GM23248 (cell line): ENCODE measurements at regions not wholly inside any gene's neighbourhood (a gene's known extent, or its start where the extent isn't known, plus 50 kb on each side); places are given as distances from the start of the nearest gene placed in this dataset.
"Not testable (repeated sequence)": the region's sequence is repeated elsewhere in the genome, so short reads cannot be mapped to it uniquely, and the experiment has no call there.

Experiments used
- DNase-seq: peaks from one replicate; pipeline ENCODE4 v3.0.0-alpha.2; 2015
- H2AFZ ChIP-seq: fragments of 200-600 bp; sonication (generic); 2 replicates; pipeline ENCODE4 v1.6.1; 2016; ENCODE audit warnings: antibody characterized with exemption
- H3F3A ChIP-seq: fragments of 200-600 bp; sonication (generic); 2 replicates; pipeline ENCODE4 v1.6.1; 2016; ENCODE audit warnings: mild to moderate bottlenecking, antibody characterized with exemption, mixed run types; ENCODE audit not compliant: insufficient read depth
- H3K27ac ChIP-seq: fragments of 200-600 bp; sonication (generic); 2 replicates; pipeline ENCODE4 v1.5.1; 2016; ENCODE audit warnings: mild to moderate bottlenecking
- H3K27me3 ChIP-seq: fragments of 200-600 bp; sonication (generic); replicated peaks from 2 replicates; pipeline ENCODE4 v1.6.1; 2016; ENCODE audit warnings: mild to moderate bottlenecking; ENCODE audit not compliant: insufficient read depth
- H3K36me3 ChIP-seq: fragments of 200-600 bp; sonication (generic); 2 replicates; pipeline ENCODE4 v1.6.1; 2016; ENCODE audit warnings: low read depth, mild to moderate bottlenecking
- H3K4me1 ChIP-seq: fragments of 200-600 bp; sonication (generic); 2 replicates; pipeline ENCODE4 v1.6.1; 2016; ENCODE audit warnings: mild to moderate bottlenecking; ENCODE audit not compliant: insufficient read depth
- H3K4me2 ChIP-seq: fragments of 200-600 bp; sonication (generic); one replicate; pipeline ENCODE4 v1.6.1; 2016; ENCODE audit warnings: mild to moderate bottlenecking; ENCODE audit not compliant: unreplicated experiment
- H3K4me3 ChIP-seq: fragments of 200-600 bp; sonication (generic); 2 replicates; pipeline ENCODE4 v1.5.1; 2016; ENCODE audit warnings: mild to moderate bottlenecking
- H3K79me2 ChIP-seq: fragments of 200-600 bp; sonication (generic); 2 replicates; pipeline ENCODE4 v1.6.1; 2016; ENCODE audit warnings: mild to moderate bottlenecking; ENCODE audit not compliant: insufficient read depth
- H3K9ac ChIP-seq: fragments of 200-600 bp; sonication (generic); 2 replicates; pipeline ENCODE4 v1.6.1; 2016; ENCODE audit warnings: mild to moderate bottlenecking
- H3K9me2 ChIP-seq: fragments of 200-600 bp; sonication (generic); 2 replicates; pipeline ENCODE4 v1.6.1; 2016; ENCODE audit warnings: mixed run types, mild to moderate bottlenecking, moderate library complexity; ENCODE audit not compliant: insufficient read depth
- H3K9me3 ChIP-seq: fragments of 200-600 bp; sonication (generic); one replicate; pipeline ENCODE4 v1.6.1; 2017; ENCODE audit warnings: low read depth
- H4K20me1 ChIP-seq: fragments of 200-600 bp; sonication (generic); 2 replicates; pipeline ENCODE4 v1.6.0; 2016; ENCODE audit not compliant: insufficient read depth
- EZH2 ChIP-seq: fragments of 200-600 bp; sonication (generic); IDR thresholded peaks from 2 replicates; pipeline ENCODE4 v1.6.1; 2018; ENCODE audit warnings: antibody characterized with exemption, mild to moderate bottlenecking; ENCODE audit not compliant: insufficient read depth, poor library complexity, severe bottlenecking
- EZH2phosphoT487 ChIP-seq: fragments of 200-600 bp; sonication (generic); IDR thresholded peaks from 2 replicates; pipeline ENCODE4 v1.6.1; 2018; ENCODE audit warnings: antibody characterized with exemption, moderate library complexity, mild to moderate bottlenecking, low read depth; ENCODE audit not compliant: insufficient read depth
- whole genome bisulfite sequencing, 2 experiments: methylation state at CpG; one replicate each; pipeline ENCODE4 v1.1.6; 2015 to 2017; ENCODE audit warnings: low lambda C conversion rate in 2 of 2, low coverage in 1 of 2; ENCODE audit errors: missing lambda C conversion rate in 2 of 2; 5-methylcytosine and 5-hydroxymethylcytosine counted together
- in situ Hi-C: fragments of 300-500 bp; cut with MboI; formaldehyde crosslinking; loops from 2 replicates; pipeline ENCODE4 v1.15.0; 2020

DNA sequence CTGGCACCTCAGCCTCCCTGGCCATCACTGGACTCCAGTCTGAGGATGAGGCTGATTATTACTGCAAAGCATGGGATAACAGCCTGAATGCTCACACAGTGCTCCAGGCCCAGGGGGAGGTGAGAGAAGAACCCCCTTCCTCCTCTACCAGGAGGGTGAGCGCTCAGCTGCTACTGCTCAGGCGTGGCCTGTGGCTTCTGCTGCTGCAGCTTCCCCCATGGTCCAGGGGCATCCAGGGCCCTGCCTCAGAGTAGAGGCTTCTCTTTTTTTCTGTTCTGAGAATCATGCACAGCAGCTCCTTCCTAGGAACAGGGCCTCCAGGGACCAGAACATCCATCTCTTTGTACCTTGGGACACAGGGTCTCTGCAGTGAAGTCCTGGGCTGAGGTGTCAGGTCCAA is 83.1 kb downstream of the VPREB1 start:
- DNase-seq, result no peak
- no peak overlapping the region for H3K4me2 ChIP-seq
- no peak overlapping the region for H3K9ac ChIP-seq
- H3K4me1 ChIP-seq, result no peaks in the 10 kb centered on the region
- H3K27ac ChIP-seq, result no peak overlapping the region
- in situ Hi-C loops, result no loop called here
- no peaks in the 10 kb centered on the region for H3K9me2 ChIP-seq
- no peak overlapping the region for H2AFZ ChIP-seq
- H3F3A ChIP-seq, result no peaks in the 10 kb centered on the region
- no peaks in the 10 kb centered on the region for H3K36me3 ChIP-seq
- WGBS, 2 experiments, result 63 to 64% methylated on average over 2 of the region's 2 CpGs
- H3K27me3 ChIP-seq, result no peaks in the 10 kb centered on the region; the same call in 1 of the 2 replicates
- H3K9me3 ChIP-seq, result no peaks in the 10 kb centered on the region
- H3K4me3 ChIP-seq, result no peak overlapping the region
- H3K79me2 ChIP-seq, result no peaks in the 10 kb centered on the region
- TF ChIP-seq EZH2 (no peak), EZH2phosphoT487 (no peak)
- H4K20me1 ChIP-seq, result no peaks in the 10 kb centered on the region

DNA sequence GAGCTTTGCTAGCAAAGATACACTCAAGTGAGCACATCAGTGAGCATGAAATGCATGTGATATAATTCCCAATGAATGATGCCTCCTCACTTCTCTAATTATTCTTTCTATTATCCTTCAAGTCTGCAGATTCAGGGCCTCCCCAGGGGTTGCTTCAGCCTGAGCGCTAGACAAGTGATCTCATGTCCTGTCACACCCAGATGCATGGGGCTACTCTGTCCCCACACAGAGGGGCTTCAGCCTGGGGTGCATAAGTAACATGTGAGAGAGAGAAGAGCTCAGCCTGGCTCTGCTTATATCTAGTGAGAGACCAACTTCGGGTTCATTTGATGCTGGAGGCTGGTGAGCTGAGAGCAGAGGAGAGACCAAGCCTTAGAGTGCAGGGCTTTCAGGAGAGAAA is 85.2 kb downstream of the VPREB1 start:
- no peaks in the 10 kb centered on the region for H3K36me3 ChIP-seq
- WGBS, 2 experiments, result 38 to 51% methylated on average over 2 of the region's 2 CpGs
- no peaks in the 10 kb centered on the region for H3K9me3 ChIP-seq
- H3K4me1 ChIP-seq, result no peaks in the 10 kb centered on the region
- peaks cover 11% of the 10 kb centered on the region; the same call in 1 of the 2 replicates for H3K27me3 ChIP-seq
- no peak overlapping the region for H3K4me2 ChIP-seq
- H3K9ac ChIP-seq, result no peak overlapping the region
- no peaks in the 10 kb centered on the region for H3K9me2 ChIP-seq
- TF ChIP-seq EZH2phosphoT487 (no peak), EZH2 (no peak)
- H3K79me2 ChIP-seq, result no peaks in the 10 kb centered on the region
- no peak overlapping the region for H2AFZ ChIP-seq
- H4K20me1 ChIP-seq, result no peaks in the 10 kb centered on the region
- H3K4me3 ChIP-seq, result no peak overlapping the region
- no peaks in the 10 kb centered on the region for H3F3A ChIP-seq
- H3K27ac ChIP-seq, result no peak overlapping the region
- in situ Hi-C loops, result no loop called here
- DNase-seq, result no peak

DNA sequence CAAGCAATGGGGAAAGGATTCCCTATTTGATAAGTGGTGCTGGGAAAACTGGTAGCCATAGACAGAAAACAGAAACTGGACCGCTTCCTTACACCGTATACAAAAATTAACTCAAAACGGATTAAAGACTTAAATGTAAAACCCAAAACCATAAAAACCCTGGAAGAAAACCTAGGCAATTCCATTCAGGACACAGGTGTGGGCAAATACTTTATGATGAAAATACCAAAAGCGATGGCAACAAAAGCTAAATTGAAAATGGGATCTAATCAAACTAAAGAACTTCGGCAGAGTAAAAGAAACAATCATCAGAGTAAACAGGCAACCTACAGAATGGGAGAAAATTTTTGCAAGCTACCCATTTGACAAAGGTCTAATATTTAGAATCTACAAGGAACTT is 91.1 kb downstream of the VPREB1 start:
- DNase-seq, H3K27ac ChIP-seq, H3K9ac ChIP-seq, H4K20me1 ChIP-seq, H3K4me3 ChIP-seq, H3K9me3 ChIP-seq, H3F3A ChIP-seq, H2AFZ ChIP-seq, H3K4me2 ChIP-seq, H3K4me1 ChIP-seq, H3K9me2 ChIP-seq, H3K36me3 ChIP-seq, H3K79me2 ChIP-seq, in situ Hi-C loops: not testable (repeated sequence)
- 42 to 44% methylated on average over 5 of the region's 5 CpGs for WGBS, 2 experiments
- H3K27me3 ChIP-seq, result peaks cover 31% of the 10 kb centered on the region

DNA sequence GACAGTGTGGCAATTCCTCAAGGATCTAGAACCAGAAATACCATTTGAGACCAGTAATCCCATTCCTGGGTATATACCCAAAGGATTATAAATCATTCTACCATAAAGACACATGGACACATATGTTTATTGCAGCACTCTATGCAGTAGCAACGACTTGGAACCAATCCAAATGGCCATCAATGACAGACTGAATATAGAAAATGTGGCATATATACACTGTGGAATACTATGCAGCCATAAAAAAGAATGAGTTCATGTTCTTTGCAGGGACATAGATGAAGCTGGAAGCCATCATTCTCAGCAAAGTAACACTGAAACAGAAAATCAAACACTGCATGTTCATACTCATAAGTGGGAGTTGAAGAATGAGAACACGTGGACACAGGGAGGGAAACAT is 91.7 kb downstream of the VPREB1 start:
- H3K9ac ChIP-seq, H4K20me1 ChIP-seq, H3K4me2 ChIP-seq, H3K4me1 ChIP-seq, H3K36me3 ChIP-seq, H3K9me3 ChIP-seq, H3K79me2 ChIP-seq, in situ Hi-C loops, H3K9me2 ChIP-seq, DNase-seq, H3K4me3 ChIP-seq, H3K27ac ChIP-seq, H3F3A ChIP-seq, H2AFZ ChIP-seq: not testable (repeated sequence)
- peaks cover 31% of the 10 kb centered on the region for H3K27me3 ChIP-seq
- WGBS, 2 experiments, result 42 to 45% methylated on average over 2 of the region's 2 CpGs

DNA sequence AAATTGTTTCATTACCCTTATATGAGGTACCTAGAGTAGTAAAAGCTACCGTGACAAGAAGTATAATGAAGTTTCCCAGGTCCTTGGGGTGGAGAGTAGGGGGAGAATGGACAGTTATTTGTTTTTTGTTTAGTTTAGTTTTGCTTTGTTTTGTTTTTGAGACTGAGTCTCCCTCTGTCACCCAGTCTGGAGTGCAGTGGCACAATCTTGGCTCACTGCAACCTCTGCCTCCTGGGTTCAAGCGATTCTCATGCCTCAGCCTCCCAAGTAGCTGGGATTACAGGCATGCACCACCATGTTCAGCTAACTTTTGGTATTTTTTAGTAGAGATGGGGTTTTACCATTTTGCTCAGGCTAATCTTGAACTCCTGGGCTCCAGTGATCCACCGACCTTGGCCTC is 94.2 kb downstream of the VPREB1 start:
- H3K9me3 ChIP-seq, H2AFZ ChIP-seq, H3F3A ChIP-seq, H3K27ac ChIP-seq, H3K9me2 ChIP-seq, H3K4me3 ChIP-seq, DNase-seq, H3K36me3 ChIP-seq, H4K20me1 ChIP-seq, in situ Hi-C loops, H3K4me2 ChIP-seq, H3K9ac ChIP-seq, H3K4me1 ChIP-seq, H3K79me2 ChIP-seq: not testable (repeated sequence)
- H3K27me3 ChIP-seq, result peaks cover 31% of the 10 kb centered on the region; the same call in 1 of the 2 replicates
- 54 to 64% methylated on average over 3 of the region's 3 CpGs for WGBS, 2 experiments
